GM19438 (cell line): ENCODE measurements at regions not wholly inside any gene's neighbourhood (a gene's known extent, or its start where the extent isn't known, plus 50 kb on each side); places are given as distances from the start of the nearest gene placed in this dataset.

Source experiments
- ATAC-seq: cut with Tn5 transposase; IDR thresholded peaks from one replicate; pipeline ENCODE4 v1.9.1; 2021; ENCODE audit warnings: low read depth; ENCODE audit not compliant: unreplicated experiment

DNA sequence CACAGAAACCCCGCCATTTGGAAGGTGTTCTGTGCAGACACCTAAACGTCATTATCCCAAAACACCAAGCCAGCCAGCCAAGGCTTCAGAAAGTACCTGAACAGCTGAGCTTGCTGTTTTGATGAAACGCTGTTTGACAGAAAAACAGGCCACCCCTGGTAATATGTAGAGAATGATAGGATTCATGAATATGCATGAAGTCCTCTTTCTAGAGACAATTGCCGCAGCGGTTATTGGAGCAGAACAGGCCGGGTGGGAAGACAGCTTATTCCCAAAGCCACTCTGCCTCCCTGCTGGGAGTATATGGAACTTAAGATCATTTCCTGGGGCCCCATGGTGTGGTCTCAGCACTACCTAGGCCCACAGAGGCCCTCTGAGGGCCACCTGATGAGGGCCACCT, 229.5 kb downstream of the UQCRFS1 start:
- ATAC-seq: no peak

DNA sequence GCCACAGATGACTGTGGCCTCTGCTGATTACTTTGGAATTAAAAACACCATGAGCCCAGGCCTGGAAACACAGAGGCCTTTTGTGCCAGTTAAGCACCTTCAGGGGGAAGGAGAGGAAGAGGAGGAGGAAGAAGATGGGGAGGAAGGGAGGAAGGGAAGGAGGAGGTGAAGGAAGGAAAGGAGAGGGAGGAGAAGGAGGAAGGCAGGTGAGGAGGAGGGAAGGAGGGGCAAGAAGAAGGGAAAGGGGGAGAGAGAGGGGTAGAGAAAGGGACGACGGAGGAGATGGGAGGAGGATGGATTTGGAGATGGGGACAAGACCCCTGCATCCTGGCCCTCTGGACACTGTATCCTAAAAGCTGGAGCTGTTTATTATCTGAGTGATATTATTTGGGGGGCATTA, 231.0 kb downstream of the UQCRFS1 start:
- no peak for ATAC-seq

DNA sequence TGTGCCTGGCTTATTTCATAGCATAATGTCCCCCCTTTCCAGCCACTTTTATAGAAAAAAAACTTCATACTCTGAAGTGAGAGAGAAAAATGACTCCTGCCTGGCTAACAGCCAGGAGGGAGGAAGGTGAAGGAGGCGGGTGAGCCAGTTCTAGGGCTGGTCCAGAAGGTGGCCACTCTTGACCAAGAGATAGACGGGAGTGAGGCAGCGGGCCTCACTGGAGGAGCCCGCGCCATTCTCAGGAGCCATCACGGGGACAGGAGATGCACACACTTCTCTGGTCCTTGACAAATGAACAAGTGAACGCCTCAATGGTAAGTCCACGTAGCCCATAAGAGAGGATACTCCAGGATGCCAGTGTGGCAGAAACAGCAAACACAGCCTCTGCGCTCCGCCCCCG, 231.4 kb downstream of the UQCRFS1 start:
- ATAC-seq: no peak

DNA sequence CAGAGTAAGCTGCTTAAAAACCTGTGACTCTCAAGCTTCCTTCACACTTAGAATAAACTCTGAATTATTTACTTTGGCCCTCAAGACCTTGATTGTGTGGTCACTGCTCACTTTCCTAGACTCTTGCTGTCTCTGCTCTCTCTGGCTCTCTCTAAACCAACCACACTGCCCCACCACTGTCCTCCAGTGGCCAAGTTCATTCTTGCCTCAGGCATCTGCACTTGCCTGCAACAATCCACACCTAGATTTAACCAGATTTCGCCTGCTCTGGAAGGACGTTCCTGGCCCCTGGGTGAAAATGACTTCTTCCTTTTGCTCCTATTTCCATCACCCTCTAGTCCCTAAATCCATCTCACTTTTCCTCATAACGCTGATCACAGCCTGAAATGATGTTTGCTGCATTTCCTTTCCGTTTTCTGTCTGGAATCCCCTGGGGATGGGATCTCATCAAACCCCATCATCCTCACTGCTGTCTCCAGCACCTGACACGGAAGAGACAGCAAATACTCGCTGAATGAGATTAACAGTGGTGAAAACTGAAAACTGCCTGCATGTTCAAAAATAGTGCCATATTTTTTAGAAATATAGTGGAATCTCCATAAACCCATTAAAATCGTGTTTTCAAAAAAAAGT, 232.6 kb downstream of the UQCRFS1 start:
- ATAC-seq: no peak

DNA sequence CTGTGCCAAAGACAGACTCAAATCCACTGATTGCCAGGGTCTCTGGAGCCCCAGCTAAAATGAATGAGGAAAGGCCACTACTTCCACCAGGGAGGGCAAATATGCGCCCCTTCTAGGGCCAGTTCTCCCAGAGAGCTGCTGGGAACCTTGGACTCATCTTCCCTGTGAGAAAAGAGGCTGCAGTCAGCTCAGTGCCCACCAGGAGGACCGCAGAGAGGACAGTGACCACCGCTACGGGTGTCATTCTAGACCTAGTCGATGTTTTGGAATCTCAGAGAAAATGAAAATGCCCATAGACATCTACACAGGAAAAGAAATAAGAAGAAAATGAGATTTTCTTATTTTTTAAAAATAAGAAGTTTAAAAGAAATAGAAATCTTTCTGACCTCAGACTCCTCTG, 235.1 kb downstream of the UQCRFS1 start:
- no peak for ATAC-seq

DNA sequence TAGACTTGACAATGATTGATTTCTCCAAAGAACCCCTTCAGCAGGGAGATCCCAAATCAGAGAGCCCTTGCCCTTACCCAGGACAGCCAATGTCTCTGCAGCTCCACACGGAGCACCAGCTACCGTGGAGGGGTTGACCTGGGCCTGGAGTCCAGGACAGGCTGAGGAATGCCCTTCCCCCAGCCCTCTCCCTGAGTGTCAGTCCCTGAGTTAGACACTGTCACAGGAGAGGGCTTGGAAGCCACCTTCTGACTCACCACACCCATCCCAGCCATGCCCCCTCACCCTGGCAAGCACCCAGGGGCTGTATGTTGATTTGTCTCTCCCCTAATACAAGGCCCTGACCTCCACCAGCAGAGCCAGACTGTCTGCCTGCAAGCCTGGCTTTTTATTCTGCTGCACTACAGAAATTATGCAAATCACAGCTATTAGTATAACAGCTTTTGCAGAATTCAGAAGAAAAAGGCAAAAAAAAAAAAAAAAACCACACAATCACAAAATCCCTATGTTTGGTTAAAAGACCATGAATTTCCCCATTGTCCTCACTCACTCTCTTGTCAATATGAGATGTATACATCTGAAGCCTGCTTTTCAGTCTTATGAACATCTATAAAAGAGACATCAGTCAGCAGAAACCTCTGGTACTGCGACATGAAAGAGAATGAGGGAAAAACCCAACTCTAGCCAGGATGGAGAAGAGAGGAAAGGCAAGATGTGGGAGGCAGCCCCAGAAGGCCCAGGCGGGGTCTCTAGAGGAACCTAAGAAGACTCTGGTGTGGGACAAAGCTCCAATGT, 240.7 kb downstream of the UQCRFS1 start:
- ATAC-seq: no peak

DNA sequence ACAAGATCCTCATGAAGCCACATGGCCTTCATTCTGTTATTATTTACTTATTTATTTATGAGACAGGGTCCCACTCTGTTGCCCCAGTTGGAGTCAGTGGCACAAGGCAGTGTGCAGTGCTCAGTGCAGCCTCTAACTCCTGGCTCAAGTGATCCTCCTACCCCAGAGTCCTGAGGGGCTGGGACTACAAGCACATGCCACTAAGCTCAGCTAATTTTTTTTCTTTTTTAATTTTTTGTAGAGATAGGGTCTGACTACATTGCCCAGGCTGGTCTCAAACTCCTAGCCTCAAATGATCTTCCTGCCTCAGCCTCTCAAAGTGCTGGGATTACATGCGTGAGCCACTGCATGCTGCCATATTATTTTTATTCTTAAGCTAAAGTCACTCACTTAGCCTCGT, 241.4 kb downstream of the UQCRFS1 start:
- no peak for ATAC-seq

DNA sequence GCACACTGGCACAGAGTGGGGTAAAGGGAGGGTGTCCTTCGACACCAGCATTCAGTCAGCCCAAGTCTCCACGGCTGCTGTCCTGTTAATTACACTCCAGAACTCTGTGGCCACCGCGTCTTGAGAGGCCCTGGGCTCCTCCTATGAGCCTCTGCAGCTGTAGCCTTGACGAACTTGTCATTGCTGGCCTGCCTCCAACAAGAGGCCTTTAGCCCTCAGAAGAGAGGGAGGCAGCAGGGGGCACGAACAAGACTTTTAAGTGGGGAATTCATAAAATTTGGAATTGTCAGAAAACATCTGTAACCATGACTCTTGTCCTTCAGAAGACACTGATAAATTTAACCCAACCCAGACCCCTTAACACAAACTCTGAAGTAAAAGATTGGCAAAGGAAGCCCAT, 241.9 kb downstream of the UQCRFS1 start:
- no peak for ATAC-seq

DNA sequence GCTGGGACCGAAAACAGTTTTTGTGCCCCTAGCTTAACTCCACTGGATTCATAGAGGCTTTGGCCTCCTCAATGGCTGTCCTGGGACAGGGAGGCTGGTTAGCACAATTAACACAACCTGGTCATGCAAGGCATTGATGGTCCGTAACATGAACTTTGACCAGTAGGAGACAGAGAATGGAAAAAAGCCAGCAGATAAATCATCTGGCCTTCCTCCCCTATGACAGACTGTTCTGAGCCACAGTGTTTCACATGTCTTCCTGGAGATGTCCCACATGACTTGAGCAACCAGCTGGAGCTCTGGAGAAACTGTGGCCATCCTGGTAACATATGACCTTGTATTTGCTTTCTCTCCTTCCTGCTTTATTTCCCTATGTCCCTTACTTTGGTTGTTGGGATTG, 244.2 kb downstream of the UQCRFS1 start:
- ATAC-seq: no peak

DNA sequence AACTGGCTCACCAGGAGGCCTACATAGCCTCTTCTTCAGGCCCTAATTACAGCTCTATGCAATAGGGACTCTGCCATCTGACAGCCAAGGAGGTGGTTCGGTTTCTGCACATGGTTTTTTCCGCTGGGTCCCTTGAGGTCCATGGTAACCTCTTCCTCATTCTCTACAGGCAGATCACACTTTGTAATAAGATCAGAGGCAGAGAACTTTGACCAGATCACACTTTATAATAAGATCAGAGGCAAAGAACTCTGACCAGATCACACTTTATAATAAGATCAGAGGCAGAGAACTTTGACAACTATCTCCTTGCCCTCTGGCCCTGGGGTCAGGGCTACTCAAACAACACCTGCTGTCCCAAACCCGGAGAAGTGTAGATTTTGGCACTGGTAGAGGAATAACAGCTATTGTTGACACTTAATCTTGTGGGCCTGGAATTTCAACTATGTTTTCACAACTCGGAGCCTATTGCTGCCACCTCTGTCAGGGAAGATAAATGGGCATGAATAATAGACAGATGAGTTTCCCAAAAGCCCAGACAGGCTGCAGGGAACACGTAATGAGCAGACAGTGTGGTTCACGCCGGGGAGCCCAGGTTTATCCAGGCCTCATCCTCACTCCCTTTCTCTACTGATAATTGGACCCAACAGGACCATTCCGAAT, 246.1 kb downstream of the UQCRFS1 start:
- ATAC-seq: no peak

DNA sequence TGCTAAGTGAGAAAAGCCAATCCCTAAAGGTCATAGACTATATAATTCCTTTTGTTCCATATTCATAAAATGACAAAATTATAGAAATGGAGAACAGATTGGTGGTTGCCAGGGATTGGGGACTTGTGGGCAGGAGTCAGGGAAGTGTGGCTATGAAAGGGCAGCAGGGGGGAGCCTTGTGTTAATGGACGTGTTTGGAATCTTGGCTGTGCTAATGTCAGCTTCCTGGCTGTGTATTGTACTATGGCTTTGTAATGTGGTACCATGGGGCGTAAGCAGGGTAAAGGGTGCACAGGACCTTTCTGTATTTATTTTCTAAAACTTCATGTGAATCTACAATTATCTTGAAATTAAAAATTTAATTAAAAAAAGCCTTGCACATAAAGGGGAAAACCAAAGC, 248.5 kb downstream of the UQCRFS1 start:
- ATAC-seq: no peak

DNA sequence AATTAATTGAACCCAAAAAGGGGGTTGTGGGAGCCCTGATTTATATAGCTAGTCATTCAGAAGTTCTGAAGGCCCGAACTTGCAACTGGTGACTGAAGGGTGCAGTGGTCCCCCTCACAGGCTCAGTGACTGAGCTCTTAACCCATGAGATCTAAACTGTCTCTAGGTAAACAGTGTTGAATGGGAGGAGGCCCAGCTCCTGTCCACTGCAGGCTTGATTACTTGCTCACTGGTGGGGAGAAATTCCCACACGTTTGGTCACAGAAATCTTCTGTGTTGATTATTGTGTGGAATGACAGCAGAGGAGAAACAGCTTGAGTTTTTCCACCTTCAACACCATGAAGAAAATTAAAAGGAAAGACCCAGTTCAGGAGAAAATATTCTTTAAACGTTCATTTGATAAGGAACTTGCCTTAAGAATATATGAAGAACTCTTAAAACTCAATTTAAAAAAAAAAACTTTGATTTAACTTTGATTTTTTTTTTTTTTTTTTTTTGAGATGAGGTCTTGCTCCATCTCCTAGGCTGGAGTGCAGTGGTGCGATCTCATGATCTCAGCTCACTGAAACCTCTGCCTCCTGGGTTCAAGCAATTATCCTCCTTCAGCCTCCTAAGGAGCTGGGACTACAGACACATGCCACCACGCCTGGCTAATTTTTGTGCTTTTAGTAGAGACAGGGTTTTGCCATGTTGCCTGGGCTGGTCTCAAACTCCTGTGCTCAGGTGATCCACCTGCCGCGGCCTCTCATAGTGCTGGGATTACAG, 249.3 kb downstream of the UQCRFS1 start:
- ATAC-seq: no peak

DNA sequence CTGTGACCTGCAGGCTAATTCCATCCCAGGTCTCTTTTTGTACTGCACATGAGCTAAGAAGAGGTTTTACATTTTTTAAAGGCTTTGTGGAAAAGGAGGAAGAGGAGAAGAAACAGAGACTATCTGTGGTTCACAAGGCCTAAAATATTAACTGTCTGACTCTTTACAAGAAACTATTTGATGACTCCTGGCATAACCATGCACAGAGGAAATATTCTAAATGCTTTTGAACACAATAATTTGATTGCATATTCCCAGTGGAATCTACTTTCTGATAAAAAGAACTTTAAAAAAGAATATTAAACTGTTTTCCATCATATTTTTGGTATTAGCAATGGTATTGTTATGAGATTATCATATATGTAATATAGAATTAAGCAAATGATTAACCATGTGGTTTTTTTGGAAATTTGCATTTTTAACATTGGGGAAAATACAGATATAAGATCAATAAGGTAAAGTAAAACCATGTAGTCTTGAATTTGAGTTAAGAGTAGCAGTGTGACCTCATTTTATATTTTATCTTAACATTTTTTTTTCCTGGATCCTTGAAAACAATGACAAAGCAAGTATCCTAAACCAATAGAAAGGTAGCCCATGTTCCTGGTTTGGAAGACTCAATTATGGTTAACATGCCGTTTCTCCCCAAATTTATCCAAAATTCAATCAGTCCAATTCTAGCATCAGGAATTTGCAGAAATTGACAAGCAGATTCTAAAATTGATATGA, 251.0 kb downstream of the UQCRFS1 start:
- ATAC-seq: no peak

DNA sequence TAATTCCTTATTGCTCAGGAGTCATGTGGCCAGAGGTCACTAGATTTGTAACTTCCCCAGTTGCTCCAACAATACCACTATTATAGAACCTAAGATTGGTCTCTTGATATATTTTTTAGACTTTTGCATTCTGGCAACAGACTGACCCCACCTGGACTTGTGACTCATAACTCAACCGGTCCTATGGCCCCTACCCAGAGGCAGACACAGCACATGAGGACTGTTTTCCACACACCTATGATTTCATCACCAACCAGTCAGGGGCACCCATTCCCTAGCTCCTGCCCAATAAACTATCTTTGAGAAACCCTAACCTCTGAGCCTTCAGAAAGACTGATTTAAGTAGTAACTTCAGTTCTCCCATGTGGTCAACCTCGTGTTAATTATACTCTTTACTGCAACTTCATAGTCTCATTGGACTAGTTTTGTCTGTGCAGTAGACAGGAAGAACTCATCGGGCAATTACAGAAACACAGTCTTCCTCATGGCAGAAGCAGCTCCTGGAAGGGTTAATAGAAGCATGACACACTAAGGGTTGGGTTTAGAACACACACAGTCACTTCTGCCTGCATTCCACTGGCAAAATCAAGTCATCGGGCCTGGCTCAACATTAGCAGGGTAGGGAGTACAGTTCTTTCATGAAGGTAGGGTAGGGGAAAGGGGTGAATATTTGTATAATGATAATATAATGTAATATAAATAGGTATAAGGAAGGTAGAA, 251.8 kb downstream of the UQCRFS1 start:
- no peak for ATAC-seq

DNA sequence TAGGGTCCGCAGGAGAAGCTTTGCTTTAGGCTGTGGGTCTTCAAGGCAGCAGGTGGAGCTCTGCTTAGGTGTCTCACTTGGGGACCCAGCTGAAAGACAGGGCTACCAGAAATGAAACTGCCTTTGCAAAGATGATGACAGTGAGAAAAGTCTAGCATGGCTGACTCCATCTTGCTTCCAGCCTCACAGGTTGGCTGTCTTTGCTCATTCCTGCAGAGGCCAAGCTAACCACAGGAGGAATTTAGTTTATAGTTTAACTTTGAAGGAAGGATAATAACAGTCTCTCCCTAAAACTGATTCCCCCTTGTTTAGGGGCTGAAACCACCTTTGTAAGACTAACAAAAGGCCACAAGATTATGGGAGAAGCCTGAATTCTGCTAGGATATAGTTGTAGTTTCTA, 252.4 kb downstream of the UQCRFS1 start:
- ATAC-seq: no peak

DNA sequence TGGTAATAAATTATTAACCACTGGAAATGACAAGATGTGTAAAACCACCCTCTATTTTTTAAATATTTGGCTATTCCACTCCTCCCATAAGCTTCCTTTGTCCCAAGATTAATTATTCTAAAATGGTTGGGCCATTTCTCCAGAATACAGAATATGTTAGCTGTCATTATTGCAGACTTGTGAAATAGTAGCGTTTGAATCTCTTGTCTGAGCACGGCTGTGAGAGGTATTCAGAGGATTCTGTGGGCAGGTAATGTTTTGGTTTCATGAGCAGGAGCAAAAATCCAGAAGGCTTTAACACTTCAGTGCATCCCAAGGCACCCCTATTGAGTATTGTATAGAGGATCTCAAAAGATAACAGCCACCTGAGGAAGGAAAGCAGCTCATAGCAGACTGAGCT, 256.0 kb downstream of the UQCRFS1 start:
- ATAC-seq: no peak

DNA sequence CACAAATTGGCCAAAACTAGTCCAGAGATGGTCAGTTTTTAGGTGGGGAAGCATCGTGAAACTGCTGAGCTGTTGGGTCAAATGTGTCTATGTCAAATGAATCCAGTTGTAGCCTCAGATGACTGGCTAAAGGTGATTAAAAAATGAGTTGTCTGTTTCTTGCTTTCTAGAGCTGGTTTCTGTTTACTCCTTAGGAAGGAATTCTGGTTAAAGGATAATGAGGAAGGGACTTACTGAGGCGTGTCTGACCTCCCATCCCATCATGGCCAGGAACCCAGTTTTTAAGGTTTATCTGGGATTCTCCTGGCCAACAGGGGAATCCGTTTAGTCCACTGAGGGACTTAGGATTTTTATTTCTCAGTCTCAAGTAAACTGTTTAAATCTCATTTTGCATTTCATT, 256.5 kb downstream of the UQCRFS1 start:
- no peak for ATAC-seq

DNA sequence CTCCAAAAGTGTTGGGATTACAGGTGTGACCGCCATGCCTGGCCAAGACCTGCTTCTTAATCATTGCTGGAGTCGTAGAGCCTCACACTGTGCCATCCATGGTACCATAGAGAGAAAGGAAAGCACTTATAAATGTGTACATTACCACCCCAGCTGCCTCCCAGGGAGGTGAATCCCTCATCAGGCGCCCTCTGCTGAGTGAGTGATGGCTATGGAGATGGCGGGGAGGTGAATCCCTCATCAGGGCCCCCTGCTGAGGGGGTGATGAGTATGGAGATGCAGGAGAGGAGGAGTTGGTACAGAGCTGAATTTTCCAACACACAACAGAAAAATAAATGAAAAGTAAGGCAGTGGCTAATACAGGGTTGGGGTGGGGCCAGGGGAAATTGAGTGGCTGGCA, 263.4 kb downstream of the UQCRFS1 start:
- ATAC-seq: no peak

DNA sequence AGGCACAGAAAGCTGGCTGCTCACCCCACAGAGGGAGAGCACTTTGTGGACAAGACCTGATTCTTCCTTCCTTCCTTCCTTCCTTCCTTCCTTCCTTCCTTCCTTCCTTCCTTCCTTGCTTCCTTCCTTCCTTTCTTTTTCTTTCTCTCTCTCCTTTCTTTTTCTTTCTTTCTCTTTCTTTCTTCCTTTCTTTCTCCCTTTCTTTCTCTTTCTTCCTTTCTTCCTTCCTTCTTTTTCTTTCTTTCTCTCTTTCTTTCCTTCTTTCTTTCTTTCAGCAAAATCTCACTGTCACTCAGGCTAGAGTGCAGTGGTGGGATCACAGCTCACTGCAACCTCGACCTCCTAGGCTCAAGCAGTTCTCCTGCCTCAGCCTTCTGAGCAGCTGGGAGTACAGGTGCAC, 263.9 kb downstream of the UQCRFS1 start:
- no peak for ATAC-seq

DNA sequence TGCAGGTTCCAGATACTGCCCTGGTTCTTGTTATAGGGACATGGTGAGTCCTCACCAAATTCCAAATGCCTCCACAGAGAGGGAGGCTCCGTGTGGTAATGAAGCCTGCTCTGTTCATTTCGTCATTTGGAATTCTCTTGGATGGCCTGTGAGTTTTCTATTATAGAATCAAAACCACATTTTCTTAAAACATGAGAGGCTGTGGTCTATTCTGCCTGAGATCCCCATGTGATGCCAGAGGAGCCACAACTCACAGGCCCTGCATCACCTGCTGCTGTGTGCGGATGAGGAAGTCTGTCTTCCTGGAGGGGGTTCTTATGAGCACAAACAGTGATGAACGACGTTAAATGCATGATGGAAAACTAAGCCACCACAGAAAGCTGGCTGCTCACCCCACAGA, 264.4 kb downstream of the UQCRFS1 start:
- ATAC-seq: no peak
